Sigmoid colon (tissue), 6 donors: ENCODE measurements at regions not wholly inside any gene's neighbourhood (a gene's known extent, or its start where the extent isn't known, plus 50 kb on each side); places are given as distances from the start of the nearest gene placed in this dataset.

ENCODE experiments used
- DNase-seq: peaks from one replicate; pipeline ENCODE4 v3.0.0-alpha.2; 2019
- H3K27ac ChIP-seq, 4 donors: fragments of 200-600 bp; sonication (generic); one replicate each; pipeline ENCODE4 v1.5.1; 2016 to 2019; ENCODE audit warnings: mild to moderate bottlenecking in 1 of 4
- H3K27me3 ChIP-seq, 3 donors: fragments of 200-600 bp; sonication (generic); one replicate each; pipeline ENCODE4 v1.5.1; 2019; ENCODE audit warnings: mild to moderate bottlenecking in 1 of 3
- H3K36me3 ChIP-seq, 4 donors: fragments of 200-600 bp; sonication (generic); one replicate each; pipeline ENCODE4 v1.5.1; 2016 to 2019
- H3K4me1 ChIP-seq, 4 donors: fragments of 200-600 bp; sonication (generic); one replicate each; pipeline ENCODE4 v1.5.1; 2017 to 2019
- H3K4me3 ChIP-seq, 4 donors: fragments of 200-600 bp; sonication (generic); one replicate each; pipeline ENCODE4 v1.5.1; 2017 to 2019; ENCODE audit warnings: mild to moderate bottlenecking in 2 of 4, moderate library complexity in 1 of 4
- H3K9me3 ChIP-seq, 4 donors: fragments of 200-600 bp in 3 of 4; sonication (generic) in 3 of 4; one replicate each; pipeline versions ENCODE4 v1.5.1 to v1.6.1; 2013 to 2019
- EP300 ChIP-seq, 4 donors: sonication (generic); formaldehyde crosslinking; IDR thresholded peaks; one replicate each; pipeline ENCODE4 v1.6.1; 2017; ENCODE audit warnings: antibody characterized with exemption in 4 of 4
- POLR2A ChIP-seq, 2 donors: fragments of 450-650 bp; IDR thresholded peaks; one replicate each; pipeline ENCODE4 v1.6.1; 2016; ENCODE audit warnings: antibody characterized with exemption in 2 of 2, mild to moderate bottlenecking in 2 of 2, moderate library complexity in 2 of 2
- POLR2AphosphoS5 ChIP-seq, 4 donors: sonication (generic); formaldehyde crosslinking; IDR thresholded peaks; one replicate each; pipeline ENCODE4 v1.6.1; 2017; ENCODE audit warnings: antibody characterized with exemption in 4 of 4
- WGBS, 2 donors: extraction: QIAGEN DNeasy Blood & Tissue Kit; methylation state at CpG; one replicate each; pipeline ENCODE4 v1.1.7; 2013; 5-methylcytosine and 5-hydroxymethylcytosine counted together
- intact Hi-C: fragments of 100-400 bp; cut with DNase I; formaldehyde crosslinking; loops from one replicate; pipeline ENCODE4 v1.15.1; 2023
- TF ChIP-seq, protein P1 (sequence below), 4 experiments: fragments of 450-650 bp in 3 of 4; fragments of 200-600 bp in 1 of 4; IDR thresholded peaks; one replicate each; pipeline ENCODE4 v1.5.1; 2016 to 2019; ENCODE audit warnings: antibody characterized with exemption in 4 of 4, mild to moderate bottlenecking in 3 of 4, moderate library complexity in 2 of 4
- donor health status: healthy with polysubstance abuse.
- donor health status: healthy.

DNA sequence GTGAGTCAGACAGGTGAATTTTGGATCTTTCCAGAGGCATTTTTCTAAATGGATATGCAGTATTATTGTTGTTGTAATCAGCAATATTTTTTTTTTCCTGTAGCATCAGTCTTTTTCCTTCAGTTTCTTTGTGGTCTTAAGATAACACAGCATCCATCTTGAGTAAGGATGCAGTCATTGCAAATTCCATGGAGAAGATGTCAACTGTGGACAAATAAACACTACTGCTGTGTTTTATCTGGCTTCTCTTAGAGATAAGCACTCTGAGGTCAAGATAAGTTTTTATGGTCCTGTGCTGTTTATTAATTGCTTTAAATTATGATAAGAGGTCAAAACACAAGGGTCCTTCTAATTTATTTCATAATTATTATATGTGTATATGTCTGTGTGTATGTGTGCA is 1255.7 kb downstream of the ADGRL3 start:
- Histone ChIP-seq H3K36me3 (no peaks in the 10 kb centered on the region), H3K4me3 (no peak overlapping the region), H3K4me1 (no peaks in the 10 kb centered on the region), H3K27me3 (no peaks in the 10 kb centered on the region), H3K27ac (no peak overlapping the region), H3K9me3 (no peaks in the 10 kb centered on the region)
- intact Hi-C loops: no loop called here
- no peak for DNase-seq
- TF ChIP-seq POLR2AphosphoS5 (IDR thresholded peaks at IDR 0.05) (no peak), POLR2A (IDR thresholded peaks at IDR 0.05) (no peak), EP300 (IDR thresholded peaks at IDR 0.05) (no peak)
- TF ChIP-seq, protein P1, sequence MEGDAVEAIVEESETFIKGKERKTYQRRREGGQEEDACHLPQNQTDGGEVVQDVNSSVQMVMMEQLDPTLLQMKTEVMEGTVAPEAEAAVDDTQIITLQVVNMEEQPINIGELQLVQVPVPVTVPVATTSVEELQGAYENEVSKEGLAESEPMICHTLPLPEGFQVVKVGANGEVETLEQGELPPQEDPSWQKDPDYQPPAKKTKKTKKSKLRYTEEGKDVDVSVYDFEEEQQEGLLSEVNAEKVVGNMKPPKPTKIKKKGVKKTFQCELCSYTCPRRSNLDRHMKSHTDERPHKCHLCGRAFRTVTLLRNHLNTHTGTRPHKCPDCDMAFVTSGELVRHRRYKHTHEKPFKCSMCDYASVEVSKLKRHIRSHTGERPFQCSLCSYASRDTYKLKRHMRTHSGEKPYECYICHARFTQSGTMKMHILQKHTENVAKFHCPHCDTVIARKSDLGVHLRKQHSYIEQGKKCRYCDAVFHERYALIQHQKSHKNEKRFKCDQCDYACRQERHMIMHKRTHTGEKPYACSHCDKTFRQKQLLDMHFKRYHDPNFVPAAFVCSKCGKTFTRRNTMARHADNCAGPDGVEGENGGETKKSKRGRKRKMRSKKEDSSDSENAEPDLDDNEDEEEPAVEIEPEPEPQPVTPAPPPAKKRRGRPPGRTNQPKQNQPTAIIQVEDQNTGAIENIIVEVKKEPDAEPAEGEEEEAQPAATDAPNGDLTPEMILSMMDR (IDR thresholded peaks at IDR 0.05): no peak

DNA sequence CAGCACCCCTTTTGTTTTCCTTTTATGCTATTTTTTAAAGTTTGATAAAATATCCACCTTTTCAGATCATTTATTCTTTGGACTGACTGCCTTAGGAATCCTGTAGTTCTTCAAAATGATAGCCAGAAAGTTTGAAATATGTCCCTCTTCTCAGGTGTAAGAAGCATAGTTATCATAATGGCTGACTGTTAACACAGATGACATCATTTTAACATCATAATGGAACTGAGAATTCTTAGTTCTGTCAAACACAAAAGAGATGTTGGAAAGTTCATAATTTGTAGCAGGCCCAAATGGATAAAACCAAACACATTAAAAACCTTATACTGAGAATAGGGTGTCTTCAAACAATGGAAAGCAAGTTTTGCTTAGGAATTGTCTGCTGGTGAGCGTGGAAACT is 1254.4 kb downstream of the ADGRL3 start:
- Histone ChIP-seq H3K4me1 (no peaks in the 10 kb centered on the region), H3K4me3 (no peak overlapping the region), H3K27ac (no peak overlapping the region), H3K9me3 (no peaks in the 10 kb centered on the region), H3K27me3 (no peaks in the 10 kb centered on the region), H3K36me3 (no peaks in the 10 kb centered on the region)
- WGBS, 2 donors: 85 to 86% methylated on average over 1 of the region's 1 CpG
- TF ChIP-seq, protein P1 (IDR thresholded peaks at IDR 0.05): no peak
- TF ChIP-seq POLR2A (IDR thresholded peaks at IDR 0.05) (no peak), POLR2AphosphoS5 (IDR thresholded peaks at IDR 0.05) (no peak), EP300 (IDR thresholded peaks at IDR 0.05) (no peak)
- intact Hi-C loops: no loop called here
- DNase-seq: no peak

DNA sequence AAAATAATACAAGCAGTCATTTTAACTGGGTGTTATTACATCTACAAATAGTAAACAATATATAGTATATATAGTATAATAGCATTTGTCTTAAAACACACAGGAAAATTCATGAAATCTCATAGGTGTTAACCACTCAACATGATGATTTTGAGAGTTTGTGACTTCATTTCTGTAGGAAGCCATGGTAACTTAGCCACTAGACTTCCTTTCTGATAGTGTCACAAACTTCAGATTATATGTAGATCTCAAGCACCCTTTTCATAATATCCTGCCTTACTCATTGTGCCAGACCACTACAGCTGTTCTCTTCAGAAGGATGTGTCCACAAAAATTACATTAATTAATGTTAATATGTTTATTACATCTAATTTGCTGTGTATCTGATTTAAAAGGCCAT is 1250.6 kb downstream of the ADGRL3 start:
- no peaks in the 10 kb centered on the region for H3K27me3 ChIP-seq
- no peaks in the 10 kb centered on the region for H3K4me1 ChIP-seq
- H3K36me3 ChIP-seq: no peaks in the 10 kb centered on the region
- intact Hi-C loops: no loop called here
- no peak overlapping the region for H3K4me3 ChIP-seq
- DNase-seq: no peak
- H3K9me3 ChIP-seq: peaks cover 0 to 2% (median 0%) of the 10 kb centered on the region in 4 donors
- TF ChIP-seq POLR2AphosphoS5 (IDR thresholded peaks at IDR 0.05) (no peak), POLR2A (IDR thresholded peaks at IDR 0.05) (no peak), EP300 (IDR thresholded peaks at IDR 0.05) (no peak)
- TF ChIP-seq, protein P1 (IDR thresholded peaks at IDR 0.05): no peak
- no peak overlapping the region for H3K27ac ChIP-seq

DNA sequence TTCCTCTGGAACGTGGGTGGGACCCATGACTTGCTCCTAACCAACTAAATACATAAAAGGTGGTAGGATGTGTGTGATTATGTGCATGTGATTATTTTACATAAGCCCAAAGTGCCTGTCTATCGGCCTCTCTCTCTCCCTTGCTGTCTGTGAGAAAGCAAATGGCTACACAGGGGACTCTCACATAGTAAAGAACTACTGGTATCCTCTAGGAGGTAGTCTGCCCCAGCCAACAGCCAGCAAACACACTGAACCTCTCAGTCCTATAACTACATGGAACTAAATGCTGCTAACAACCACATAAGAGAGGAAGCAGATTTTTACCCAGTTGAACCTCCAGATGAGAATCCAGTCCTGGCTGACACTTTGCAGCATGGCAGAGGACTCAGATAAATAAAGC is 1249.4 kb downstream of the ADGRL3 start:
- H3K27me3 ChIP-seq: no peaks in the 10 kb centered on the region
- no peak for TF ChIP-seq POLR2AphosphoS5 (IDR thresholded peaks at IDR 0.05)
- TF ChIP-seq, protein P1 (IDR thresholded peaks at IDR 0.05): no peak
- no peak for TF ChIP-seq POLR2A (IDR thresholded peaks at IDR 0.05)
- TF ChIP-seq EP300 (IDR thresholded peaks at IDR 0.05): no peak
- no peaks in the 10 kb centered on the region for H3K36me3 ChIP-seq
- intact Hi-C loops: no loop called here
- H3K4me3 ChIP-seq: no peak overlapping the region
- WGBS, 2 donors: 74 to 77% methylated on average over 2 of the region's 2 CpGs
- no peak for DNase-seq
- H3K4me1 ChIP-seq: no peaks in the 10 kb centered on the region
- H3K27ac ChIP-seq: no peak overlapping the region
- peaks cover 0 to 2% (median 0%) of the 10 kb centered on the region in 4 donors for H3K9me3 ChIP-seq

DNA sequence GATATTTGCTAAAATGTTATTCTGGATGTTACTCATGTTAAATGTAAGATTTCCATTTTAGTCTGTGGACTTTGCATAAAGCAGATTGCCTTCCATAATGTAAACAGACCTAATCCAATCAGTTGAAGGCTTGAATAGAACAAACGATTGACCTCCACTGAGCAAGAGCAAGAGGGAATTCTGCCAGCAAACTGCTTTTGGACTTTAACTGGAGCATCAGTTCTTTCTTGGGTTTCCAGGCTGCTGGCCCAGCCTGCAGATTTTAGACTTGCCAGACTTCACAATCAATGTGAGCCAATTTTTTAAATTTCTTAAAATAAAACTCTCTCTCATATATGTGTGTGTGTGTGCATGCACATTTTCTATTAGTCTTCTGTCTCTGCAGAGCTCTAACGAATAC is 1248.8 kb downstream of the ADGRL3 start:
- WGBS, 2 donors: 52 to 53% methylated on average over 2 of the region's 2 CpGs
- TF ChIP-seq EP300 (IDR thresholded peaks at IDR 0.05) (no peak), POLR2A (IDR thresholded peaks at IDR 0.05) (no peak), POLR2AphosphoS5 (IDR thresholded peaks at IDR 0.05) (no peak)
- TF ChIP-seq, protein P1 (IDR thresholded peaks at IDR 0.05): no peak
- H3K9me3 ChIP-seq: peaks cover 0 to 2% (median 0%) of the 10 kb centered on the region in 4 donors
- intact Hi-C loops: no loop called here
- no peak for DNase-seq
- H3K36me3 ChIP-seq: no peaks in the 10 kb centered on the region
- H3K4me3 ChIP-seq: no peak overlapping the region
- H3K27me3 ChIP-seq: no peaks in the 10 kb centered on the region
- no peak overlapping the region for H3K27ac ChIP-seq
- H3K4me1 ChIP-seq: no peaks in the 10 kb centered on the region
